Loucy (cell line): ENCODE measurements at regions not wholly inside any gene's neighbourhood (a gene's known extent, or its start where the extent isn't known, plus 50 kb on each side); places are given as distances from the start of the nearest gene placed in this dataset.

Experiments
- H2AFZ ChIP-seq: fragments of 200-600 bp; sonication (generic); 2 replicates; pipeline ENCODE4 v1.6.0; 2016; ENCODE audit warnings: antibody characterized with exemption, mild to moderate bottlenecking, low read length, moderate library complexity
- H3F3A ChIP-seq: fragments of 200-600 bp; 2 replicates; pipeline ENCODE4 v1.6.0; 2016; ENCODE audit warnings: antibody characterized with exemption, low read depth, mild to moderate bottlenecking
- H3K27me3 ChIP-seq: fragments of 200-600 bp; sonication (generic); 2 replicates; pipeline ENCODE4 v1.6.1; 2014; ENCODE audit warnings: low read length, mild to moderate bottlenecking; ENCODE audit not compliant: insufficient read depth, poor library complexity, severe bottlenecking
- H3K36me3 ChIP-seq: fragments of 200-600 bp; sonication (generic); 2 replicates; pipeline ENCODE4 v1.6.1; 2016; ENCODE audit warnings: low read length; ENCODE audit not compliant: insufficient read depth
- H3K4me1 ChIP-seq: fragments of 200-600 bp; sonication (generic); 2 replicates; pipeline ENCODE4 v1.5.1; 2014; ENCODE audit warnings: low read length, mild to moderate bottlenecking; ENCODE audit not compliant: insufficient read depth, poor library complexity, severe bottlenecking
- H3K4me2 ChIP-seq: fragments of 200-600 bp; sonication (generic); 2 replicates; pipeline ENCODE4 v1.6.0; 2014; ENCODE audit warnings: antibody characterized with exemption, low read length, low read depth, mild to moderate bottlenecking; ENCODE audit not compliant: poor library complexity, severe bottlenecking
- H3K4me3 ChIP-seq: fragments of 200-600 bp; sonication (generic); 2 replicates; pipeline ENCODE4 v1.5.1; 2014; ENCODE audit warnings: low read length, mild to moderate bottlenecking, mixed read lengths; ENCODE audit not compliant: poor library complexity, severe bottlenecking
- H3K79me2 ChIP-seq: fragments of 200-600 bp; sonication (generic); 2 replicates; pipeline ENCODE4 v1.6.1; 2014; ENCODE audit warnings: low read length; ENCODE audit not compliant: insufficient read depth
- H3K9ac ChIP-seq: fragments of 200-600 bp; sonication (generic); 2 replicates; pipeline ENCODE4 v1.6.0; 2014; ENCODE audit warnings: mild to moderate bottlenecking, low read depth, low read length, moderate library complexity; ENCODE audit not compliant: poor library complexity, severe bottlenecking
- H3K9me2 ChIP-seq: fragments of 200-600 bp; sonication (generic); replicated peaks from 2 replicates; pipeline ENCODE4 v1.6.1; 2016; ENCODE audit warnings: low read depth, low read length, mixed read lengths
- H3K9me3 ChIP-seq: fragments of 200-600 bp; sonication (generic); 2 replicates; pipeline ENCODE4 v1.6.1; 2014; ENCODE audit warnings: mild to moderate bottlenecking, antibody characterized with exemption, low read length, low read depth; ENCODE audit not compliant: insufficient read depth
- H4K20me1 ChIP-seq: fragments of 200-600 bp; sonication (generic); 2 replicates; pipeline ENCODE4 v1.6.0; 2014; ENCODE audit warnings: antibody characterized with exemption, low read length, mild to moderate bottlenecking; ENCODE audit not compliant: insufficient read depth, poor library complexity, severe bottlenecking
- EZH2phosphoT487 ChIP-seq: fragments of 200-600 bp; IDR thresholded peaks from 2 replicates; pipeline ENCODE4 v1.6.1; 2018; ENCODE audit warnings: antibody characterized with exemption, mild to moderate bottlenecking, moderate library complexity, borderline replicate concordance
- TF ChIP-seq, protein P1 (sequence below): fragments of 200-600 bp; sonication (generic); conservative IDR thresholded peaks from 2 replicates; pipeline ENCODE4 v1.5.1; 2014; ENCODE audit warnings: mild to moderate bottlenecking, antibody characterized with exemption, low read length

DNA sequence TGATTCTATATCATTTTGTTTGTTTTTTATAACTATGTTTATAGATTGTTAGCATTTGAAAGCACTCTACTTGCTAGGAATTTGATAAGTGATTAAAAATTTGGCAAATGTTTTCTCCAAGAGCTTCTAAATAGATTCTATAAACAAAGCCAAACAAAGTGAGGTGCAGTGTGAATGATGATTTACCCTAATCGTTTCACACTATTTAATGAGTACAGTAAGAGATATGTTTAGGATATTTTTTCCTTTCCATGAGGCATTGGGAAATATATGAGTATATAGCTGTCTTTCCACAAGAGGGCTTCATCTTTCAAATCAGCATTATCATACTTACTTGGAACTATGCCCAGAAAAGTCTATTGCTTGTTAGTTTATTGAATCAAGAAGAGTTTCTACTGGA, 277.0 kb upstream of the BRINP3 start:
- no peaks in the 10 kb centered on the region for H4K20me1 ChIP-seq

DNA sequence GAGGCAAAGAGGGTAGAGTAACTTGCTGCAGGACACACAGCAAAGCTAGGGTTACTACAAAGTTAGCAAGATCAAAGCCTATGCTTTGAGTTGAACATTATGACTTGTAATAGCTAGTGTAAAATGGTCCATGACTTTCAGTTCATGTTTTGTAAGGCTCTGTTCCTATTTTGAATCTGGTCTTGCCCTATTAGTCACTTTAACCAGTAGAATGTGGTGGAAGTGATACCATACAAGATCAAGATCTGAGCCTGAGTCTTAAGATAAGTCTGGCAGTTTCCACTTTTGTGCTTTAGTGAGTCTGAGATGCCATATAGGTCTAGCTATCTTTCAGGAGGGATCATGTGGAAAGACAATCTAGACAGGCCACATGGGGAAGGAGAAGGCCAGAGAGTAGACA, 282.1 kb upstream of the BRINP3 start:
- no peaks in the 10 kb centered on the region for H3K9me2 ChIP-seq
- H2AFZ ChIP-seq: no peak overlapping the region
- no peaks in the 10 kb centered on the region for H3K36me3 ChIP-seq
- no peaks in the 10 kb centered on the region for H3K4me1 ChIP-seq
- no peak overlapping the region for H3K4me2 ChIP-seq
- H4K20me1 ChIP-seq: no peaks in the 10 kb centered on the region
- TF ChIP-seq, protein P1, sequence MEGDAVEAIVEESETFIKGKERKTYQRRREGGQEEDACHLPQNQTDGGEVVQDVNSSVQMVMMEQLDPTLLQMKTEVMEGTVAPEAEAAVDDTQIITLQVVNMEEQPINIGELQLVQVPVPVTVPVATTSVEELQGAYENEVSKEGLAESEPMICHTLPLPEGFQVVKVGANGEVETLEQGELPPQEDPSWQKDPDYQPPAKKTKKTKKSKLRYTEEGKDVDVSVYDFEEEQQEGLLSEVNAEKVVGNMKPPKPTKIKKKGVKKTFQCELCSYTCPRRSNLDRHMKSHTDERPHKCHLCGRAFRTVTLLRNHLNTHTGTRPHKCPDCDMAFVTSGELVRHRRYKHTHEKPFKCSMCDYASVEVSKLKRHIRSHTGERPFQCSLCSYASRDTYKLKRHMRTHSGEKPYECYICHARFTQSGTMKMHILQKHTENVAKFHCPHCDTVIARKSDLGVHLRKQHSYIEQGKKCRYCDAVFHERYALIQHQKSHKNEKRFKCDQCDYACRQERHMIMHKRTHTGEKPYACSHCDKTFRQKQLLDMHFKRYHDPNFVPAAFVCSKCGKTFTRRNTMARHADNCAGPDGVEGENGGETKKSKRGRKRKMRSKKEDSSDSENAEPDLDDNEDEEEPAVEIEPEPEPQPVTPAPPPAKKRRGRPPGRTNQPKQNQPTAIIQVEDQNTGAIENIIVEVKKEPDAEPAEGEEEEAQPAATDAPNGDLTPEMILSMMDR: no peak
- TF ChIP-seq EZH2phosphoT487: no peak
- H3K9ac ChIP-seq: no peak overlapping the region
- no peak overlapping the region for H3K4me3 ChIP-seq
- no peaks in the 10 kb centered on the region for H3K79me2 ChIP-seq
- no peaks in the 10 kb centered on the region for H3F3A ChIP-seq
- H3K9me3 ChIP-seq: no peaks in the 10 kb centered on the region
- H3K27me3 ChIP-seq: no peaks in the 10 kb centered on the region

More for the DNA sequence above, 277.0 kb upstream of the BRINP3 start:
- H3K4me2 ChIP-seq: no peak overlapping the region
- no peak overlapping the region for H3K4me3 ChIP-seq
- H3K36me3 ChIP-seq: no peaks in the 10 kb centered on the region
- H3F3A ChIP-seq: no peaks in the 10 kb centered on the region
- no peak overlapping the region for H2AFZ ChIP-seq
- H3K9ac ChIP-seq: no peak overlapping the region
- no peaks in the 10 kb centered on the region for H3K79me2 ChIP-seq
- no peaks in the 10 kb centered on the region for H3K4me1 ChIP-seq
- no peaks in the 10 kb centered on the region for H3K9me3 ChIP-seq
- H3K27me3 ChIP-seq: no peaks in the 10 kb centered on the region
- no peaks in the 10 kb centered on the region for H3K9me2 ChIP-seq
- TF ChIP-seq, protein P1: no peak
- no peak for TF ChIP-seq EZH2phosphoT487

DNA sequence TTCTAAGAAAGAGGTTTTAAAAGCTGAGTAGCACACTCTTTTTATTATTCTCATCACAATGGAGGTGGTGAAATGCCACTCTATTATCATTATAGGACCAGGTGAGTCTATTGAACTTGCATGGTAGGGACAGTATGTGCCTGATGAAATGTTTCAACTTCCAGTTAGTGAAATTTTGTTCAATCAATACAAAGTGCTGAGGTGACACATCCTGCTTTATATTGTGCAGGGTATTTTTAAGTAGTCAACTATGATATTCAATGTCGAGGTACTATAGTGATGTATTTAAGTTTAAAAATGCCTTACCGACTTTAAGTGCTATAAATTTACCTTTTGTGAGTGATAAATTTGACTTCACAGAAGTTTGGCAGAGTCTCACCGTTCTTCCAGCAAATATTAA, 284.7 kb upstream of the BRINP3 start:
- H3F3A ChIP-seq: no peaks in the 10 kb centered on the region
- no peaks in the 10 kb centered on the region for H3K79me2 ChIP-seq
- H3K9me3 ChIP-seq: no peaks in the 10 kb centered on the region
- H3K36me3 ChIP-seq: no peaks in the 10 kb centered on the region
- H3K9ac ChIP-seq: no peak overlapping the region
- H3K9me2 ChIP-seq: no peaks in the 10 kb centered on the region
- H3K4me1 ChIP-seq: no peaks in the 10 kb centered on the region
- no peak overlapping the region for H2AFZ ChIP-seq
- H3K4me3 ChIP-seq: no peak overlapping the region
- TF ChIP-seq, protein P1: no peak
- no peak for TF ChIP-seq EZH2phosphoT487
- no peaks in the 10 kb centered on the region for H4K20me1 ChIP-seq
- H3K27me3 ChIP-seq: no peaks in the 10 kb centered on the region
- H3K4me2 ChIP-seq: no peak overlapping the region
